Loucy (cell line): ENCODE measurements at regions not wholly inside any gene's neighbourhood (a gene's known extent, or its start where the extent isn't known, plus 50 kb on each side); places are given as distances from the start of the nearest gene placed in this dataset.

Source experiments
- EZH2phosphoT487 ChIP-seq: fragments of 200-600 bp; IDR thresholded peaks from 2 replicates; pipeline ENCODE4 v1.6.1; 2018; ENCODE audit warnings: antibody characterized with exemption, mild to moderate bottlenecking, moderate library complexity, borderline replicate concordance
- TF ChIP-seq, protein P1 (sequence below): fragments of 200-600 bp; sonication (generic); conservative IDR thresholded peaks from 2 replicates; pipeline ENCODE4 v1.5.1; 2014; ENCODE audit warnings: mild to moderate bottlenecking, antibody characterized with exemption, low read length

DNA sequence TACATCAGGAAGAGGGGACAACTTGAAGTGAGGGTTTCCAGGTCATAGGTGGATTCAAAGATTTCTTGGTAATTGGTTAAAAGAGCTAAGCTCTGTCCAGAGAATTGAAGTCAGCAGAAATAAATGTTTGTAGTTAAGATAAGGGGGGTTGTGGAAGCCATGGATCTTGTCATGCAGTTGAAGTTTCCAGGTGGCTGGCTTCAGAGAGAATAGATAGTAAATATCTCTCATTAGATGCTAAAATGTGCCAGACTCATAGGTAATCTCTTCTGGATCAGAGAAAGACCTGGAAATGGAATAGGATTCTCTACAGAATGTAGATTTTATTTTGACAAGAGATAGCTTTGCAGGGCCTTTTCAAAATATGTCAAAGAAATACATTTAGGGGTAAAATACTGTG lies 491.7 kb downstream of the PRR16 start:
- TF ChIP-seq, protein P1, sequence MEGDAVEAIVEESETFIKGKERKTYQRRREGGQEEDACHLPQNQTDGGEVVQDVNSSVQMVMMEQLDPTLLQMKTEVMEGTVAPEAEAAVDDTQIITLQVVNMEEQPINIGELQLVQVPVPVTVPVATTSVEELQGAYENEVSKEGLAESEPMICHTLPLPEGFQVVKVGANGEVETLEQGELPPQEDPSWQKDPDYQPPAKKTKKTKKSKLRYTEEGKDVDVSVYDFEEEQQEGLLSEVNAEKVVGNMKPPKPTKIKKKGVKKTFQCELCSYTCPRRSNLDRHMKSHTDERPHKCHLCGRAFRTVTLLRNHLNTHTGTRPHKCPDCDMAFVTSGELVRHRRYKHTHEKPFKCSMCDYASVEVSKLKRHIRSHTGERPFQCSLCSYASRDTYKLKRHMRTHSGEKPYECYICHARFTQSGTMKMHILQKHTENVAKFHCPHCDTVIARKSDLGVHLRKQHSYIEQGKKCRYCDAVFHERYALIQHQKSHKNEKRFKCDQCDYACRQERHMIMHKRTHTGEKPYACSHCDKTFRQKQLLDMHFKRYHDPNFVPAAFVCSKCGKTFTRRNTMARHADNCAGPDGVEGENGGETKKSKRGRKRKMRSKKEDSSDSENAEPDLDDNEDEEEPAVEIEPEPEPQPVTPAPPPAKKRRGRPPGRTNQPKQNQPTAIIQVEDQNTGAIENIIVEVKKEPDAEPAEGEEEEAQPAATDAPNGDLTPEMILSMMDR = no peak
- no peak for TF ChIP-seq EZH2phosphoT487
